ENCODE measurements at regions not wholly inside any gene's neighbourhood (a gene's known extent, or its start where the extent isn't known, plus 50 kb on each side); places are given as distances from the start of the nearest gene placed in this dataset.
"Not testable (repeated sequence)": the region's sequence is repeated elsewhere in the genome, so short reads cannot be mapped to it uniquely, and the experiment has no call there.

DNA sequence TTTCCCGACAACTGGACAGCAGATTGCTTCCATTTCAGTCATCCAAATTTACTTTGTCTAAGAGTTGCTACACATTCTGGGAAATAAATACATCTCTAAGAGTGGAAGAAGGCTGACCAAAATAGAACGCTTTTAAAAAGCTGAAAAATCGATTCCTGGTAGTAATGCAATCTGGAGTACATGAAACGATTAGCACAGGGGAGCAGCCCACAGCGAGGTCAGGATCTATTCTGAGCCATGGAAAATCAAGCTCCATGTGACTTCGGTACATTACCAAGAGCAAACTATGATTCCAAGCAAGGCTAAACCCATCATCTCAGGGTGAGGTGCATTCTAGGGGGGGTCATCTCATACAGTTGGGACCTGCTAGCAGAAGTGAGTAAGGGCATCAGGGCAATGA is 249.3 kb downstream of the BLID start:
- no peak for DNase-seq (ENCODE audit: low read depth)

DNA sequence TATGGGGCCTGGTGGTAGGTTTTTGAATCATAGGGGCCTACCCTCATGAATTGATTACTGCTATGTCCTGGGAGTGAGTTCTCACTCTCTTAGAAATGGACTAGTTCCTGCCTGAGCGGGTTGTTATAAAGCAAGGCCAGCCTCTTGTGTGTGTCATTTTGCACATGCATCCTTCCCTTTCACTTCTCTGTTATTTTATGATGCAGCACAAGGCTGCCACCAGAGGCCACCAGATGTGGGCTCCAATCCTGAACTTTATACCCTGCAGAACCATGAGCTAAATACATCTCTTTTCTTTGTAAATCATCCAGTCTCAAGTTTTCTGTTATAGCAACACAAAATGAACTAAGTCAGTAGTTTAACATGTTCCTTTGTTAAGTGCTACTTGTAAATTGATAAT is 251.4 kb downstream of the BLID start:
- no peak for DNase-seq (ENCODE audit: low read depth)

- DNase-seq (ENCODE audit: low read depth): no peak
These were observed 252.9 kb downstream of the BLID start for GRCh38 chr11:121863126-121863525.

DNA sequence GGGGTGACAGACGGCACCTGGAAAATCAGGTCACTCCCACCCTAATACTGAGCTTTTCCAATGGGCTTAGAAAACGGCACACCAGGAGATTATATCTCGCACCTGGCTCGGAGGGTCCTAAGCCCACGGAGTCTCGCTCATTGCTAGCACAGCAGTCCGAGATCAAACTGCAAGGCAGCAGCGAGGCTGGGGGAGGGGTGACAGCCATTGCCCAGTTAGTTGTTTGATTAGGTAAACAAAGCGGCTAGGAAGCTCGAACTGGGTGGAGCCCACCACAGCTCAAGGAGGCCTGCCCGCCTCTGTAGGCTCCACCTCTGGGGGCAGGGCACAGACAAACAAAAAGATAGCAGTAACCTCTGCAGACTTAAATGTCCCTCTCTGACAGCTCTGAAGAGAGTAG is 260.9 kb downstream of the BLID start:
- DNase-seq (ENCODE audit: low read depth): not testable (repeated sequence)

DNA sequence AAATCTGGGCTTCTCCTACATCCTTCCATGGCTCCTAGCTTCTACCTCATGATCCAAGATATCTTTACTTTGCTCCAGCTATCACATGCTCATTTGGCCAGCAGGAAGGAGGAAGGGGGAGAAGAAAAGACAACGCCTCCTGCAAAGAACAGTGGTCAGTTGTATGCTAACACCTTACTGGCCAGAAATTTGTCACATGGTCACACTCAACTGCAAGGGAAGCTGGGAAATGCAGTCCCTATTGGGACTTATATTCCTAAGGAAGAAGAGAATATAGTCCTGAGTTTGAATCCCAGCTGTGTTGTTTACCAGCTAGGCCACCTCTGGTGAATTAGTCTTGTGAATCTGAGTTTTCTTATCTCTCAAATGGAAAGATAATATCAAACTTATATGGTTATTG is 272.0 kb downstream of the BLID start:
- DNase-seq (ENCODE audit: low read depth): no peak

GRCh38 chr11:121842192-121842585 is 273.8 kb downstream of the BLID start:
- DNase-seq (ENCODE audit: low read depth): no peak

GRCh38 chr11:121841487-121842191 is 274.4 kb downstream of the BLID start:
- peak; percentile 17 for DNase-seq (ENCODE audit: low read depth)

- DNase-seq (ENCODE audit: low read depth): no peak
These were observed 276.2 kb downstream of the BLID start for GRCh38 chr11:121839781-121840180.

GRCh38 chr11:121838571-121838970 is 277.4 kb downstream of the BLID start:
- DNase-seq (ENCODE audit: low read depth): no peak

DNA sequence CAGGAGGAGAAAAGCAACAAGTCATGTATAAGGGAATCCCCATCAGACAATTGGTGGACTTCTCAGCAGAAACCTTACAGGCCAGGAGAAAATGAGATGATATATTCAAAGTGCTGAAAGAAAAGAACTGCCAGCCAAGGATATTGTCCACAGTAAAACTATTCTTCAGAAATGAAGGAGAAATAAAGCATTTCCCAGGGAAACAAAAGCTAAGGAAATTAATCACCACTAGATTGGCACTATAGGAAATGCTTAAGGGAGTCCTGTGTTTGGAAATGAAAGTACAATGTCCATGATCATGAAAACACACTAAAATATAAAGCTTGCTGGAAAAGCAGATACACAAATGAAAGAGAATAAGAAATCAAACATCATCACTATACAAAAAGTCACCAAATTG is 282.0 kb downstream of the BLID start:
- no peak for DNase-seq (ENCODE audit: low read depth)

- peak; percentile 88 for DNase-seq (ENCODE audit: low read depth)
These were observed 286.8 kb downstream of the BLID start for GRCh38 chr11:121829159-121829643.

GRCh38 chr11:121814962-121815361 is 301.1 kb downstream of the BLID start:
- no peak for DNase-seq (ENCODE audit: low read depth)

DNA sequence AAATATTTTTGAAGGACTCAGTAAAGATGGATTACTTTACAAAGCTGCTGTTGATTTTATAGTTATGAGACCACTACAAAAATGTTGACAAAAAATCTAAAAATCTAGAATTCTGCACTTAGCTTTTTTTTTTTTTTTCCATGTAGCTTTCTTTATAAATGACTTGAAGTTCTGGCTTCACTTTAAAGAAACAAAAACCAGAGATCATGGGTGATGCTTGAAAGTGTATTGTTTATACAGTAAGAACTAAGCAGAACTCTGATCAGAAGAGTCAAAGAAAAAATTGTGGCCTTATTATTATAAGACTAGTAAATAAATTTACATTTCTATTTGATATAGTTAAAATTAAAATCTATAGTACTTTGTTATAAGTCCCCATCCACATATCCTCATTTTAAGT is 301.7 kb downstream of the BLID start:
- DNase-seq (ENCODE audit: low read depth): no peak

- DNase-seq (ENCODE audit: low read depth): peak; percentile 41
These were observed 305.7 kb downstream of the BLID start for GRCh38 chr11:121810291-121810690.

DNA sequence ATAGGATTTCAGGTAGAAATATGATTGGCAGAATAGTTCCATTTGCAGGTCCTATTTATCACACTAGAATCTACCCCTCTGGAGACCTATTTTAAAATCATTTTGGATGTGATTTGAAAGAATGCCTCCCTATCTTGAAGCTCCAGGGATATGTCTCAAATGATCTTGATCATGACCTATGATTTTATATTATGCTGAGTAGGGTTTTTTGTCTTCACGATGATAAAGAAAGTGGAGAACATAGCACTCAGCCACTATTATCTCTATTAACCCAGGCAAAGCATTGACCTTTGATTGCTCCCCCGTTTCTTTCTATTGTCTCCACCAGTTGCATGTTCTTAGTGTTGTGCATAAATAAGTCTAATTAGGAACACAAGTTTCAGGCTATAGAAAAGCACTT is 307.9 kb downstream of the BLID start:
- DNase-seq (ENCODE audit: low read depth): no peak

GRCh38 chr11:121807051-121807450 is 309.0 kb downstream of the BLID start:
- DNase-seq (ENCODE audit: low read depth): no peak

- no peak for DNase-seq (ENCODE audit: low read depth)
These were observed 313.5 kb downstream of the BLID start for GRCh38 chr11:121802542-121802941.

- no peak for DNase-seq (ENCODE audit: low read depth)
These were observed 314.2 kb downstream of the BLID start for GRCh38 chr11:121801781-121802180.

DNA sequence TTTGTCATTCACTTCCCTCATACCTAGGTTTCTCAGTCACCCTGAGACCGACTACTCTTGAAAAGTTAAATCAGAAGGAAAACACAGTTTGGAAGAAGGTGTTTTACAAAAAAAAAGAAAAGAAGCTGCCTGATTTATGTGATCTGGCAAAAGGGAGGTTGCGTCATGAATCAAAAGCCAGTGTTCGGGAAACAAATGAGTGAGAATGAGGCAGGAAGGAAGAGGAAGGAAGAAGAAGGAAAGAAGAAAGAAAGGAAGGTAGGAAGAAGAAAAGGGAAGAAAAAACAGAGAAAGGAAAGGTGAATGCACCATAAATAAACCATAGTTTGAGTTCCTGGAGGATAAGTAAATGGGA is 314.6 kb downstream of the BLID start:
- no peak for DNase-seq (ENCODE audit: low read depth)

- no peak for DNase-seq (ENCODE audit: low read depth)
These were observed 315.2 kb downstream of the BLID start for GRCh38 chr11:121800731-121801393.

- no peak for DNase-seq (ENCODE audit: low read depth)
These were observed 315.8 kb downstream of the BLID start for GRCh38 chr11:121800240-121800639.

GRCh38 chr11:121797496-121797895 is 318.5 kb downstream of the BLID start:
- no peak for DNase-seq (ENCODE audit: low read depth)

DNA sequence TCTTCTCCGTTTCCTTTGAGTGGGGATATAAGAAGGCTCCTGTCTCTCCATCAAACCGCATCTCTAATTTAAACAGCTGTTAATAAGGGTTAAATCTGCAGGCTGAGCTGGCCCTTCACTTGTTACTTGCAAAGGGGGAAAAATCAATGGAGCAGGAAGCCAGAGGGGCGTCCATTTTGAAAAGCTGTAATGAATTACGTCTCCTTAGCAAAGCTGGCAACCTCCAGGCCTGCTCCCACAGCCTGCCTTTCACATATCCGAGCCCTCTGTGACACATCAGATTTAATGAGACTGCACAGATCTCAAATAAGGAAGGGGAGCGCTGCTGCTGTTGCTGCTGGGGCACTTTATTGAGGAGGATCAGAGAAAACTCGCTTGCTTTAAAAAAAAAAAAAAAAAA is 320.8 kb downstream of the BLID start:
- peak; percentile 4 for DNase-seq (ENCODE audit: low read depth)

- DNase-seq (ENCODE audit: low read depth): no peak
These were observed 321.3 kb downstream of the BLID start for GRCh38 chr11:121794671-121795141.
